ENCODE measurements at regions not wholly inside any gene's neighbourhood (a gene's known extent, or its start where the extent isn't known, plus 50 kb on each side); places are given as distances from the start of the nearest gene placed in this dataset.
"Not testable (repeated sequence)": the region's sequence is repeated elsewhere in the genome, so short reads cannot be mapped to it uniquely, and the experiment has no call there.

GRCh38 chr4:154033921-154034320 is 245.0 kb upstream of the SFRP2 start:
- no peaks in the 10 kb centered on the region for H3K4me1 Mint-ChIP-seq (ENCODE audit: low read depth)
- no peaks in the 10 kb centered on the region for H3K27me3 Mint-ChIP-seq (ENCODE audit: low read depth)
- no peaks in the 10 kb centered on the region for H3K36me3 Mint-ChIP-seq (ENCODE audit: low read depth)
- H3K27ac Mint-ChIP-seq: no peak overlapping the region
- no peaks in the 10 kb centered on the region for H3K9me3 Mint-ChIP-seq
- H3K4me3 Mint-ChIP-seq: no peak overlapping the region
- no peak for DNase-seq (ENCODE audit: low spot score)

DNA sequence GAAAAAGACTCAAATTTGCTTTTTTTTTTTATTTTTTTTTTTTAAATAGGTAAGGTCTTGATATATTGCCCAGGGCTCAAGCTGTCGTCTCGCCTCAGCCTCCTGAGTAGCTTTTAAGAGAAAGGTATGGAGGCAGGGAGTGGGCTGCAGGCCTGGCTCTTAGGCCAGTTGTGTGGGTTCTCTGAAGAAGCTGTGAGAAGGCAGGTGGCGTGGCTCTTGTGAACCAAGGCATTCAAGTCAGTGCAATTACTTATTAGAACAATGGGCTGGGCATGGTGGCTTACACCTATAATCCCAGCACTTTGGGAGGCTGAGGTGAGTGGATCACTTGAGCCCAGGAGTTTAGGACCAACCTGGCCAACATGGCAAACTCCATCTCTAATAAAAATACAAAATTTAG is 244.0 kb upstream of the SFRP2 start:
- Mint-ChIP-seq H3K27me3 (ENCODE audit: low read depth) (peaks cover 2% of the 10 kb centered on the region), H3K27ac (no peak overlapping the region), H3K4me3 (no peak overlapping the region), H3K9me3 (no peaks in the 10 kb centered on the region), H3K36me3 (ENCODE audit: low read depth) (no peaks in the 10 kb centered on the region), H3K4me1 (ENCODE audit: low read depth) (no peaks in the 10 kb centered on the region)
- no peak for DNase-seq (ENCODE audit: low spot score)

DNA sequence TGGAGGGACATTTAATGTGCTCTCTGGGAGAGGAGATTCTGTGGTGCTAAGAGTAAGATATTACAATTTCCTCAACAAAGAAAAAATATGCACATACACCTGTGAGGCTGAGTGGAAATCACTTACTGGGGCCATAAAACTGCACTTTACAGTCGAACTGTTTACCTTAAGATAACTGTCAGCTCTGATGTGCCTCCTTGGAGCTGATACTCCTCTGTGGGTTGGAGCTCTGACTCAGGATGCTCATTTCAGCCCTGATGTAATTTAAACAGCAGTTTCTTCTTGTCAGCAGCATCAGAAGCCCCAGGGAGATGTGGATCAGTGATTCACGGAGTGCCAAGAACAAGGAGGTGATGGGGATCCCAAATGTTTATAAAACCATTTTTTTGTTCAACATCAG is 241.9 kb upstream of the SFRP2 start:
- Mint-ChIP-seq H3K4me3 (no peak overlapping the region), H3K36me3 (ENCODE audit: low read depth) (no peaks in the 10 kb centered on the region), H3K27ac (no peak overlapping the region), H3K4me1 (ENCODE audit: low read depth) (no peaks in the 10 kb centered on the region), H3K9me3 (no peaks in the 10 kb centered on the region), H3K27me3 (ENCODE audit: low read depth) (peaks cover 2% of the 10 kb centered on the region)
- DNase-seq (ENCODE audit: low spot score): no peak

GRCh38 chr4:154030152-154030551 is 241.3 kb upstream of the SFRP2 start:
- no peak for DNase-seq (ENCODE audit: low spot score)
- peaks cover 2% of the 10 kb centered on the region for H3K27me3 Mint-ChIP-seq (ENCODE audit: low read depth)
- no peaks in the 10 kb centered on the region for H3K36me3 Mint-ChIP-seq (ENCODE audit: low read depth)
- no peaks in the 10 kb centered on the region for H3K4me1 Mint-ChIP-seq (ENCODE audit: low read depth)
- no peak overlapping the region for H3K4me3 Mint-ChIP-seq
- H3K27ac Mint-ChIP-seq: no peak overlapping the region
- no peaks in the 10 kb centered on the region for H3K9me3 Mint-ChIP-seq

- DNase-seq (ENCODE audit: low spot score): no peak
- Mint-ChIP-seq H3K27ac (no peak overlapping the region), H3K9me3 (no peaks in the 10 kb centered on the region), H3K4me3 (no peak overlapping the region), H3K27me3 (ENCODE audit: low read depth) (peaks cover 2% of the 10 kb centered on the region), H3K4me1 (ENCODE audit: low read depth) (no peaks in the 10 kb centered on the region), H3K36me3 (ENCODE audit: low read depth) (no peaks in the 10 kb centered on the region)
Observed at GRCh38 chr4:154029171-154029570, 240.3 kb upstream of the SFRP2 start.

DNA sequence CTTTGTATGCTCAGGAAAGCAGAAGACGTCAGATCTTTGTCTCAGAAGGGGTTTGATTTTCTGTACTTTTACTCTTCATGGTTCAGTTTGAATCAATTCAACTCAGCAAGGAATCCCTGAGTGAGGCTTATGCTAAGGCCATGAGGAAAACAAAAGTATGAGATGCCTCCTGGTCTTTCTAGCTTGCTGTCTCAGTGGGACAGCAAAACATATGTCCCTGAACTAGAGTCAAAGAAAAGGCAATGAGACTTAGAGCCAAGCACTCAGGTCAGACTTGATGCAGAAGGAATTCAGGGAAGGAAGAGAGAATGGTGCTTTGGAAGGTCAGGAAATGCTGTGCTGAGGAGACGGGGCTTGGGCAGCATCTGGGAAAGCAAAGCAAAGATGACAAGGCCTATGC is 236.2 kb upstream of the SFRP2 start:
- peaks cover 2% of the 10 kb centered on the region for H3K27me3 Mint-ChIP-seq (ENCODE audit: low read depth)

DNA sequence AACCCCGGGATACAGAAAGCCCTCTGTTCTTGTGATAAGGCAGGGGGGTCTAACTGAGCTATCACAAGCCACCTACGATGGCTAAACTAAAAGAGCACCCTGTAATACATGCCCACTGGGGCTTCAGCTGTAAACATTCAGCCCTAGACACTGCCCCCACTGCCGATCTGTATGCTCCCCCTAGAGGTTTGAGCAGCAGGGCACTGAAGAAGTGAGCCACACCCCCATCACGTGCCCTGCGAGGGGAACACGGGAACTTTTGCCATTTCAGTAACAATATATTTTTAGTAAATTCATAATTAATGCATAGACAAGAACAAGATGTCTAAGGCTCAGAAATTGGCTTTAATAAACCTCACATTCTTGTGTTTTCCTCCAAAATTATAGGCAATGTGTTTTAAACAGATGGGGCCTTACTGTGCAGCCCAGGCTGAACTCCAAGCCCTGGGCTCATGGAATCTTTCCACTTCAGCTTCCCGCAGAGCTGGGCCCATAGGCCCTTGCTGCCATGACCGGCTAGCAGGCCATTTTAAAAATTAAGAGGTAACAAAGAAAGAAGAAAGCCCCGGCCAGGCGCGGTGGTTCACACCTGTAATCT is 235.3 kb upstream of the SFRP2 start:
- Mint-ChIP-seq H3K9me3 (no peaks in the 10 kb centered on the region), H3K4me1 (ENCODE audit: low read depth) (no peaks in the 10 kb centered on the region), H3K27me3 (ENCODE audit: low read depth) (peaks cover 2% of the 10 kb centered on the region), H3K36me3 (ENCODE audit: low read depth) (no peaks in the 10 kb centered on the region), H3K4me3 (no peak overlapping the region), H3K27ac (no peak overlapping the region)
- DNase-seq (ENCODE audit: low spot score): no peak

More for the DNA sequence above, 236.2 kb upstream of the SFRP2 start:
- no peak for DNase-seq (ENCODE audit: low spot score)
- no peak overlapping the region for H3K27ac Mint-ChIP-seq
- H3K9me3 Mint-ChIP-seq: no peaks in the 10 kb centered on the region
- no peaks in the 10 kb centered on the region for H3K36me3 Mint-ChIP-seq (ENCODE audit: low read depth)
- no peak overlapping the region for H3K4me3 Mint-ChIP-seq
- H3K4me1 Mint-ChIP-seq (ENCODE audit: low read depth): no peaks in the 10 kb centered on the region

DNA sequence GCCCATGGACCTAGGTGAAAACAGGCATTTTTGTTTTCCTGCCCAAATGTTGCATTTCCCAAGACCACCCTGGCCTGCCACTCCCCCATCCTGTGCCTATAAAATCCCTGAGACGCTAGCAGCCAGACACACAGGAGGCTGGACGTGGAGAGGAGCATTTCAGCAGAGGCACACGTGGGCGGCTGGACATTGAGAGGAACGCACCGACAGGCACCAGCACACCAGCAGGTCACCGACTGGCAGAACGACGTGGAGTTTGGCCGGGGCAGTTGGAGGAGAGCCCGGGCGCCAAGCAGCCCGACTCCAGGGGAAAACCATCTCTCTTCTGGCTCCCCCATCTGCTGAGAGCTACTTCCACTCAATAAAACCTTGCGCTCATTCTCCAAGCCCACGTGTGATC is 234.8 kb upstream of the SFRP2 start:
- not testable (repeated sequence) for H3K36me3 Mint-ChIP-seq (ENCODE audit: low read depth); H3K4me1 Mint-ChIP-seq (ENCODE audit: low read depth); H3K27me3 Mint-ChIP-seq (ENCODE audit: low read depth); H3K27ac Mint-ChIP-seq; H3K9me3 Mint-ChIP-seq; DNase-seq (ENCODE audit: low spot score); H3K4me3 Mint-ChIP-seq

DNA sequence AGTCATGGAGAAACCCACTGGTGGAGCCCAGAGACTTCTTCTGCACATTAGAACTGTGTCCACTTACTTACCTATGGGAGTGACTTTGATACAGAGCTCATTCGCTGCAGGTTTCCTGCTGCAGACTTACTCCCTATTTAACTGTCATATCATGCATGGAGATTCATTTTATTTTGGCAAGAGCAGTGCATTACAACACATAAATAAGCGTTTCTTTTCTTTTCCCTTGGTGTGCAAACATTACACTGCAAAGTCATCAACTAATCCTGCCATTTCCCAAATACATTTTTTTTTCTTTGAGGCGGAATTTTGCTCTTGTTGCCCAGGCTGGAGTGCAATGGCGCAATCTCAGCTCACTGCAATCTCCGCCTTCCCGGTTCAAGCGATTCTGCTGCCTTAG is 230.9 kb upstream of the SFRP2 start:
- no peak for DNase-seq (ENCODE audit: low spot score)
- Mint-ChIP-seq H3K9me3 (no peaks in the 10 kb centered on the region), H3K36me3 (ENCODE audit: low read depth) (no peaks in the 10 kb centered on the region), H3K4me1 (ENCODE audit: low read depth) (no peaks in the 10 kb centered on the region), H3K4me3 (no peak overlapping the region), H3K27ac (no peak overlapping the region), H3K27me3 (ENCODE audit: low read depth) (no peaks in the 10 kb centered on the region)

DNA sequence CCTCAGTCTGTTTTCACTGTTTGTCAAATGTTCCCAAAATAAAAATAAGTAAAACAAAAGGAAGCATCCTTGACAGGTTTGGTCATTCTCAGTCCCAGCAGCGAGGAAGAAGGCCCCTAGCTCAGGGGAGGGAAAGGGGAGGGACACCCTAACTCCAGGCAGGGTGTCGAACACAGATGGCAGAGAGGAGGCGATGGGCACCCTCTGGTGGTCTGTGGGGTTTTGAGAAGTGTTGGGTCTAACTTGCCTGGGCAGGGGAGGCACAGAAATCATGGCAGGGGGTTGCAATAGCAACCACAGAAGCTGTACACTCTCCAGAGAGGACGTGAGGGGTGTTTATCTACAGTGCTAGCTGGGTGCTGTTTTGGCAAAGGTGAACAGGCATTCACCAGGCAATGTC is 229.8 kb upstream of the SFRP2 start:
- no peak for DNase-seq (ENCODE audit: low spot score)
- H3K36me3 Mint-ChIP-seq (ENCODE audit: low read depth): no peaks in the 10 kb centered on the region
- no peak overlapping the region for H3K4me3 Mint-ChIP-seq
- no peaks in the 10 kb centered on the region for H3K9me3 Mint-ChIP-seq
- H3K27me3 Mint-ChIP-seq (ENCODE audit: low read depth): no peaks in the 10 kb centered on the region
- no peaks in the 10 kb centered on the region for H3K4me1 Mint-ChIP-seq (ENCODE audit: low read depth)
- H3K27ac Mint-ChIP-seq: no peak overlapping the region

DNA sequence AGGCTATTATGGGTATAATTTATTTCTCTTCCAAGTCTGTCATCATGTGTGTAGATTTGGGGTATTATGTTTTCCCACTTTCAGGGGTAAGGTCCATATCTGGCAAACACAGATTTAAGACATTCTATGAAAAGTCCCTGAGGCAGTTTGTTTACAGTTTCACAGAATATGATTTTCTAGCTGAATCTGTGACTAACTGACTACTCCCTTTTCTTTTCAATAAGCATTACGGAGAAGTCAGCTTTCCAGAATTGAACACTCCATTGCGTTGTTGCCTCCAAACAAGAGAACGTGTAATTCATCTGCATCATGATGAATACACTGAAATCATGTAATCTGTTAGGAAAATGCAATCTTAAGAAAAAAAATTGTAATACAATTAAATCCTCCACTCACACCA is 226.7 kb upstream of the SFRP2 start:
- no peaks in the 10 kb centered on the region for H3K4me1 Mint-ChIP-seq (ENCODE audit: low read depth)
- no peak overlapping the region for H3K4me3 Mint-ChIP-seq
- no peak for DNase-seq (ENCODE audit: low spot score)
- no peak overlapping the region for H3K27ac Mint-ChIP-seq
- no peaks in the 10 kb centered on the region for H3K27me3 Mint-ChIP-seq (ENCODE audit: low read depth)
- H3K9me3 Mint-ChIP-seq: no peaks in the 10 kb centered on the region
- no peaks in the 10 kb centered on the region for H3K36me3 Mint-ChIP-seq (ENCODE audit: low read depth)

DNA sequence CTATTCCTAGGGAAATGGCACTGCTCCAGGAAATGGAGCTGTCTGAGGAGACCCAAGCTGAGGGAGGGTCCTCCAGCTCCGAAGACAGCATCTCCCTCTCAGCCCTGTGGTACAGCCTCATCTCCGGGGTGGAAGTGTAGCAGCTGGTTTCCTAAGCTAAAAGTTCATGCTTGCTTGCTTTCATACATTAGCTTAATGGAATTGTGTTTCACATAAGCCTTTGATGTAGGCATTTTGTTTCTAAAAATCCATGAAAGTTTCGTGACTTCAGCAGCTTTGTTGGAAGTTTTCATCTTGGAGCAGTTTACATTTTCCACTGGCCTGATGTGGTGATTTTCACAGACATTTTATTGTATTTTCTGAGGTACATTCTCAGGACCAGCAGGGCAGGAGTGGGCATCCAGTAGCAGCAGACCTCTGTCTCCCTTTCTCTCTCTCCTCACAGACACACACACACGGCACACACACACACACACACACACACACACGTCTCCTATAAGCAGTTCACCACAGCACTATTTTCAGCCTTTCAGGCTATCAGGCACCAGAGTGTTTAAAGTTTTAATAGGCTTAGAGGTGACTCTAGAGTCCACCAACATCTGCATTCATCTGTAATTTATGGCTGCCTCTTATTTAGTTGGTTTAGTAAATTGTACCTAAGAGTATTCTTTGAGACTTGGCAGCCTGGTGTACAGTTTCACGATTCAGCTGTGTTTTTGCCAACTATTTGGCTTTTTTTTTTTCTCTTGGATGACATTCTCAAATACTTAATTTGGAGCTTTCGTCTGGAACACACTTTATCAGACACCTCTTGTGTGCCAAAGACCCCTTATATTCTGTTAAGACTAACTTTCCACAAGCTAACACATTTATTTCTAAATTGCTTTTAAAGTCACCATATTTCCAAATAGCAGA is 225.8 kb upstream of the SFRP2 start:
- DNase-seq (ENCODE audit: low spot score): no peak
- Mint-ChIP-seq H3K36me3 (ENCODE audit: low read depth) (no peaks in the 10 kb centered on the region), H3K4me3 (no peak overlapping the region), H3K27me3 (ENCODE audit: low read depth) (no peaks in the 10 kb centered on the region), H3K27ac (no peak overlapping the region), H3K4me1 (ENCODE audit: low read depth) (no peaks in the 10 kb centered on the region), H3K9me3 (no peaks in the 10 kb centered on the region)

- no peaks in the 10 kb centered on the region for H3K4me1 Mint-ChIP-seq (ENCODE audit: low read depth)
- no peak for DNase-seq (ENCODE audit: low spot score)
- no peaks in the 10 kb centered on the region for H3K36me3 Mint-ChIP-seq (ENCODE audit: low read depth)
- H3K27ac Mint-ChIP-seq: no peak overlapping the region
- no peaks in the 10 kb centered on the region for H3K9me3 Mint-ChIP-seq
- no peaks in the 10 kb centered on the region for H3K27me3 Mint-ChIP-seq (ENCODE audit: low read depth)
- no peak overlapping the region for H3K4me3 Mint-ChIP-seq
Observed at GRCh38 chr4:154013576-154013975, 224.7 kb upstream of the SFRP2 start.

GRCh38 chr4:154010371-154010770 is 221.5 kb upstream of the SFRP2 start:
- Mint-ChIP-seq H3K36me3 (ENCODE audit: low read depth) (no peaks in the 10 kb centered on the region), H3K4me3 (no peak overlapping the region), H3K9me3 (no peaks in the 10 kb centered on the region), H3K4me1 (ENCODE audit: low read depth) (no peaks in the 10 kb centered on the region), H3K27ac (no peak overlapping the region), H3K27me3 (ENCODE audit: low read depth) (no peaks in the 10 kb centered on the region)
- no peak for DNase-seq (ENCODE audit: low spot score)

DNA sequence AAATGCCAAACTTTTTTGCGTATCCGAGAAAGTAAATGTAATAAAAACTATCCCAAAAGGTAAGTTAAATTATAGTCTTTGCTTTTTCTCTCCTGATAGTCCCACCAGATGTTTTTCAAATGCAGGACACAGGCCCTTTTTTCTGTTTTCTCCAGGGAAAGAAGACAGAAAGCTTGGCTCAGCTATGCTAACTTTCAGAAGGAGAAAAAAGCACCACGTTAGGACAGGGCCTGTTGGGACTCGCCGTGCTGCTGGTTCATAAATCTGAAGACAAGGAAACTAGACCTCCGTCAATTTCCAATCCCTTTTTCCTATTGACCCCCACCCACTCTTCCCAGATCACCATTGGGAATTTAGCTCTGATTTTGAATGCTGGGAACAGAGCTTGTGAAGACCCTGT is 220.9 kb upstream of the SFRP2 start:
- Mint-ChIP-seq H3K9me3 (no peaks in the 10 kb centered on the region), H3K4me1 (ENCODE audit: low read depth) (no peaks in the 10 kb centered on the region), H3K27ac (no peak overlapping the region), H3K27me3 (ENCODE audit: low read depth) (no peaks in the 10 kb centered on the region), H3K4me3 (no peak overlapping the region), H3K36me3 (ENCODE audit: low read depth) (no peaks in the 10 kb centered on the region)
- DNase-seq (ENCODE audit: low spot score): no peak
